Sigmoid colon (tissue), 6 donors: ENCODE measurements at regions not wholly inside any gene's neighbourhood (a gene's known extent, or its start where the extent isn't known, plus 50 kb on each side); places are given as distances from the start of the nearest gene placed in this dataset.
"Not testable (repeated sequence)": the region's sequence is repeated elsewhere in the genome, so short reads cannot be mapped to it uniquely, and the experiment has no call there.

ENCODE experiments used
- DNase-seq: peaks from one replicate; pipeline ENCODE4 v3.0.0-alpha.2; 2019
- H3K27ac ChIP-seq, 4 donors: fragments of 200-600 bp; sonication (generic); one replicate each; pipeline ENCODE4 v1.5.1; 2016 to 2019; ENCODE audit warnings: mild to moderate bottlenecking in 1 of 4
- H3K27me3 ChIP-seq, 3 donors: fragments of 200-600 bp; sonication (generic); one replicate each; pipeline ENCODE4 v1.5.1; 2019; ENCODE audit warnings: mild to moderate bottlenecking in 1 of 3
- H3K36me3 ChIP-seq, 4 donors: fragments of 200-600 bp; sonication (generic); one replicate each; pipeline ENCODE4 v1.5.1; 2016 to 2019
- H3K4me1 ChIP-seq, 4 donors: fragments of 200-600 bp; sonication (generic); one replicate each; pipeline ENCODE4 v1.5.1; 2017 to 2019
- H3K4me3 ChIP-seq, 4 donors: fragments of 200-600 bp; sonication (generic); one replicate each; pipeline ENCODE4 v1.5.1; 2017 to 2019; ENCODE audit warnings: mild to moderate bottlenecking in 2 of 4, moderate library complexity in 1 of 4
- H3K9me3 ChIP-seq, 4 donors: fragments of 200-600 bp in 3 of 4; sonication (generic) in 3 of 4; one replicate each; pipeline versions ENCODE4 v1.5.1 to v1.6.1; 2013 to 2019
- EP300 ChIP-seq, 4 donors: sonication (generic); formaldehyde crosslinking; IDR thresholded peaks; one replicate each; pipeline ENCODE4 v1.6.1; 2017; ENCODE audit warnings: antibody characterized with exemption in 4 of 4
- POLR2A ChIP-seq, 2 donors: fragments of 450-650 bp; IDR thresholded peaks; one replicate each; pipeline ENCODE4 v1.6.1; 2016; ENCODE audit warnings: antibody characterized with exemption in 2 of 2, mild to moderate bottlenecking in 2 of 2, moderate library complexity in 2 of 2
- POLR2AphosphoS5 ChIP-seq, 4 donors: sonication (generic); formaldehyde crosslinking; IDR thresholded peaks; one replicate each; pipeline ENCODE4 v1.6.1; 2017; ENCODE audit warnings: antibody characterized with exemption in 4 of 4
- WGBS, 2 donors: extraction: QIAGEN DNeasy Blood & Tissue Kit; methylation state at CpG; one replicate each; pipeline ENCODE4 v1.1.7; 2013; 5-methylcytosine and 5-hydroxymethylcytosine counted together
- intact Hi-C: fragments of 100-400 bp; cut with DNase I; formaldehyde crosslinking; loops from one replicate; pipeline ENCODE4 v1.15.1; 2023
- TF ChIP-seq, protein P1 (sequence below), 4 experiments: fragments of 450-650 bp in 3 of 4; fragments of 200-600 bp in 1 of 4; IDR thresholded peaks; one replicate each; pipeline ENCODE4 v1.5.1; 2016 to 2019; ENCODE audit warnings: antibody characterized with exemption in 4 of 4, mild to moderate bottlenecking in 3 of 4, moderate library complexity in 2 of 4
- donor health status: healthy with polysubstance abuse.
- donor health status: healthy.

DNA sequence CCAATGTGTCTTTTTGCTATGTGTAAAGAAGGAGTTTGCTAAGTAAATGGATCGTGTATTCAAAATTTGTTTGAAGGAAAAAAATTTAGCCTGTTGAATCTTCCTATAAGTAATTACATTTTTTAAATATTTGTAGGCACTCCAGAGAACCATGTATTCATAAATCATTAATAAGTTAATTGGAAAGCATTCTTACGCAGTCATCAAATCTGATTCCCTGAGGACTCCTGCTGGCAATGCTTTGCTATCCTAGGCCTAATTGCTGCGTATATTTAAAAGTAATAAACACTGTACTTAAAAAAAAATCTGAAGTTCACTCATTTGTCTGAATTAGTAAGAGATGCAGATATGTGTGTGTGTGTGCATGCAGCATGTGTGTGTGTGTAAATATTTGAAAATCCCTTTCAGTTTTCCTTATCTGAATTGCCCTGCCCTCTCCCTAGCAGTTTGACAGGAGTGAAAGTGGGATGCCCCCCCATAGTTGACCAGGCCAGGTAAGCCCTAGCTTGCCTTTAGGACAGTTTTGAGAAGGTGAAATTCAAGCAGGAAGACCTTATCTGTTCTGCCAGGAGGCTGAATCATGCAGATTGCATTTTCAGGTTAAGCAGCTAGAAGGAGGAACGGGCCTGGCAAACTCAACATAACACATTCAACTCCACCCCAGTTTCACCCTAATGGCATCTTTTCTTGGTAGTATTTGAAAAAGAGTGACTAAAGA lies 81.2 kb upstream of the DNAH5 start:
- Histone ChIP-seq H3K36me3 (no peaks in the 10 kb centered on the region), H3K9me3 (no peaks in the 10 kb centered on the region), H3K4me3 (no peak overlapping the region), H3K27me3 (no peaks in the 10 kb centered on the region), H3K4me1 (no peaks in the 10 kb centered on the region), H3K27ac (no peak overlapping the region)
- no peak for TF ChIP-seq EP300 (IDR thresholded peaks at IDR 0.05)
- no peak for TF ChIP-seq POLR2A (IDR thresholded peaks at IDR 0.05)
- TF ChIP-seq, protein P1, sequence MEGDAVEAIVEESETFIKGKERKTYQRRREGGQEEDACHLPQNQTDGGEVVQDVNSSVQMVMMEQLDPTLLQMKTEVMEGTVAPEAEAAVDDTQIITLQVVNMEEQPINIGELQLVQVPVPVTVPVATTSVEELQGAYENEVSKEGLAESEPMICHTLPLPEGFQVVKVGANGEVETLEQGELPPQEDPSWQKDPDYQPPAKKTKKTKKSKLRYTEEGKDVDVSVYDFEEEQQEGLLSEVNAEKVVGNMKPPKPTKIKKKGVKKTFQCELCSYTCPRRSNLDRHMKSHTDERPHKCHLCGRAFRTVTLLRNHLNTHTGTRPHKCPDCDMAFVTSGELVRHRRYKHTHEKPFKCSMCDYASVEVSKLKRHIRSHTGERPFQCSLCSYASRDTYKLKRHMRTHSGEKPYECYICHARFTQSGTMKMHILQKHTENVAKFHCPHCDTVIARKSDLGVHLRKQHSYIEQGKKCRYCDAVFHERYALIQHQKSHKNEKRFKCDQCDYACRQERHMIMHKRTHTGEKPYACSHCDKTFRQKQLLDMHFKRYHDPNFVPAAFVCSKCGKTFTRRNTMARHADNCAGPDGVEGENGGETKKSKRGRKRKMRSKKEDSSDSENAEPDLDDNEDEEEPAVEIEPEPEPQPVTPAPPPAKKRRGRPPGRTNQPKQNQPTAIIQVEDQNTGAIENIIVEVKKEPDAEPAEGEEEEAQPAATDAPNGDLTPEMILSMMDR (IDR thresholded peaks at IDR 0.05) = no peak
- no peak for TF ChIP-seq POLR2AphosphoS5 (IDR thresholded peaks at IDR 0.05)
- WGBS, 2 donors = 65 to 82% methylated on average over 4 of the region's 4 CpGs
- DNase-seq = no peak
- intact Hi-C loops = no loop called here

DNA sequence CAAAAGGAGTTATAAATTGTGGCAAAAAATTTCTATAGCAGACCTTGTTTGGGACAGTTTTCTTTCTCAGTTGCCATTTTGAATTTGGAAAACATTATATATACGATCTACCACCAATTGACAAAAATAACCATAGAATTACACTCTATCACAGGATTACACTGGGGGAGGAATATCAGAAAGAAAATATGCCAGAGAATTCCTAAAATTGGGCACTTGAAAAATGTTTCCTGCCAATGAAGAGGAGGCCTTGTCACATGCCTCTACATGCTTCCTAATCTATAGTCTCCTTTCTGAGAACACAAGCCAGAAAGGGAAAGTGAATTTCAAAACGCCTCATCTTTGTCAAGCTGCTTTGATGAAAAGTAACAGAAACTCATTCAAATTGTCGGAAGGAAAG lies 78.5 kb upstream of the DNAH5 start:
- Histone ChIP-seq H3K4me1 (no peaks in the 10 kb centered on the region), H3K27ac (no peak overlapping the region), H3K9me3 (no peaks in the 10 kb centered on the region), H3K27me3 (no peaks in the 10 kb centered on the region), H3K36me3 (no peaks in the 10 kb centered on the region), H3K4me3 (no peak overlapping the region)
- intact Hi-C loops = no loop called here
- WGBS, 2 donors = 87 to 92% methylated on average over 3 of the region's 3 CpGs
- TF ChIP-seq POLR2A (IDR thresholded peaks at IDR 0.05) = no peak
- TF ChIP-seq, protein P1 (IDR thresholded peaks at IDR 0.05) = no peak
- TF ChIP-seq POLR2AphosphoS5 (IDR thresholded peaks at IDR 0.05) = no peak
- no peak for TF ChIP-seq EP300 (IDR thresholded peaks at IDR 0.05)
- DNase-seq = no peak

DNA sequence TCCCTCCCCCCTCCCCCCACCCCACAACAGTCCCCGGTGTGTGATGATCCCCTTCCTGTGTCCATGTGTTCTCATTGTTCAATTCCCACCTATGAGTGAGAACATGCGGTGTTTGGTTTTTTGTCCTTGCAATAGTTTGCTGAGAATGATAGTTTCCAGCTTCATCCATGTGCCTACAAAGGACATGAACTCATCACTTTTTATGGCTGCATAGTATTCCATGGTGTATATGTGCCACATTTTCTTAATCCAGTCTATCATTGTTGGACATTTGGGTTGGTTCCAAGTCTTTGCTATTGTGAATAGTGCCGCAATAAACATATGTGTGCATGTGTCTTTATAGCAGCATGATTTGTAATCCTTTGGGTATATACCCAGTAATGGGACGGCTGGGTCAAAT lies 76.5 kb upstream of the DNAH5 start:
- H3K9me3 ChIP-seq, H3K36me3 ChIP-seq, H3K27ac ChIP-seq, DNase-seq, intact Hi-C loops, H3K4me1 ChIP-seq, H3K27me3 ChIP-seq, H3K4me3 ChIP-seq: not testable (repeated sequence)
- WGBS, 2 donors = 83 to 96% methylated on average over 3 of the region's 4 CpGs

- Histone ChIP-seq H3K27ac (no peak overlapping the region), H3K4me1 (no peaks in the 10 kb centered on the region), H3K36me3 (no peaks in the 10 kb centered on the region), H3K27me3 (no peaks in the 10 kb centered on the region), H3K4me3 (no peak overlapping the region), H3K9me3 (no peaks in the 10 kb centered on the region)
- 81 to 84% methylated on average over 1 of the region's 1 CpG for WGBS, 2 donors
- TF ChIP-seq POLR2A (IDR thresholded peaks at IDR 0.05) (no peak), POLR2AphosphoS5 (IDR thresholded peaks at IDR 0.05) (no peak), EP300 (IDR thresholded peaks at IDR 0.05) (no peak)
- TF ChIP-seq, protein P1 (IDR thresholded peaks at IDR 0.05) = no peak
- intact Hi-C loops = no loop called here
- DNase-seq = no peak
Measured at GRCh38 chr5:14019768-14020290, 75.3 kb upstream of the DNAH5 start.

DNA sequence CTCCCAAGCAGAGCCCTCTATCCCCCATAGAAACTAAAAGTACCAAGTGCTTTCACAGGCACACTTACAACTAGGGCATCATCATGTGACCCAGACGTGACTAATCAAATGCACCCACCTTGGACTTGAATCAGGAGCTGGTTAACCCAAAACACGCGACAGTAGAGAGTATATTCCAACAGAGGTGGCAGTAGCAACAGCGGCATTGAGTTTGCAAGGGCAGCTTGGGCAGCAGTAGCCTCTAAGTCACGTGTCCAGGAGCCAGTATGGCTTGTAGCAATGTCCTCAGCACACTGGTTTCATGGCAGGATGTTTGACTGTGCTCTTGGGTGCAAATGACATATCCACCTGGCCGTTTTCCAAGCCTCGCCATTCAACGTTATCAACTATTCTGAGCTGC lies 73.4 kb upstream of the DNAH5 start:
- 70 to 79% methylated on average over 8 of the region's 8 CpGs for WGBS, 2 donors

More for the DNA sequence above, 73.4 kb upstream of the DNAH5 start:
- intact Hi-C loops = no loop called here
- no peaks in the 10 kb centered on the region for H3K27me3 ChIP-seq
- no peaks in the 10 kb centered on the region for H3K4me1 ChIP-seq
- no peak for TF ChIP-seq POLR2A (IDR thresholded peaks at IDR 0.05)
- TF ChIP-seq, protein P1 (IDR thresholded peaks at IDR 0.05) = no peak
- TF ChIP-seq POLR2AphosphoS5 (IDR thresholded peaks at IDR 0.05) = no peak
- TF ChIP-seq EP300 (IDR thresholded peaks at IDR 0.05) = no peak
- no peaks in the 10 kb centered on the region for H3K9me3 ChIP-seq
- DNase-seq = no peak
- no peak overlapping the region for H3K27ac ChIP-seq
- no peak overlapping the region for H3K4me3 ChIP-seq
- no peaks in the 10 kb centered on the region for H3K36me3 ChIP-seq
